ENCODE measurements at regions not wholly inside any gene's neighbourhood (a gene's known extent, or its start where the extent isn't known, plus 50 kb on each side); places are given as distances from the start of the nearest gene placed in this dataset.

GRCh38 chr7:25389489-25390106 lies 161.3 kb upstream of the NPVF start:
- TF ChIP-seq CTCF (conservative IDR thresholded peaks at IDR 0.05 in 1 of 2, IDR thresholded peaks at IDR 0.05 in 1 of 2; ENCODE audit: low read depth in 1 of 2, low read length in 2 of 2) (peak; percentile 54 to 60), EZH2 (IDR thresholded peaks at IDR 0.05; ENCODE audit: low read length, missing control alignments) (no peak)
